Spleen (tissue), 7 donors: ENCODE measurements at regions not wholly inside any gene's neighbourhood (a gene's known extent, or its start where the extent isn't known, plus 50 kb on each side); places are given as distances from the start of the nearest gene placed in this dataset.

Experiments
- POLR2A ChIP-seq, 3 donors: fragments of 450-650 bp; IDR thresholded peaks; one replicate each; pipeline ENCODE4 v1.5.1; 2017; ENCODE audit warnings: antibody characterized with exemption in 3 of 3, mild to moderate bottlenecking in 1 of 3
- TF ChIP-seq, protein P1 (sequence below), 11 experiments: fragments of 200-600 bp in 7 of 11; fragments of 450-650 bp in 4 of 11; sonication (generic) in 4 of 11; IDR thresholded peaks in 8 of 11; conservative IDR thresholded peaks in 3 of 11; 1 replicate in 7 of 11; 2 replicates in 4 of 11; pipeline versions ENCODE4 v1.4.0 to v1.8.0; 2016 to 2021; ENCODE audit warnings: antibody characterized with exemption in 11 of 11, inconsistent platforms in 4 of 11, mild to moderate bottlenecking in 1 of 11
- donor health status: DM: no; HTN: no; CAD: no; lungs with moderate emphysema.
- donor health status: DM: no; HTN: no; CAD: no.
- donor health status: DM: no; HTN: no; CAD: no.

DNA sequence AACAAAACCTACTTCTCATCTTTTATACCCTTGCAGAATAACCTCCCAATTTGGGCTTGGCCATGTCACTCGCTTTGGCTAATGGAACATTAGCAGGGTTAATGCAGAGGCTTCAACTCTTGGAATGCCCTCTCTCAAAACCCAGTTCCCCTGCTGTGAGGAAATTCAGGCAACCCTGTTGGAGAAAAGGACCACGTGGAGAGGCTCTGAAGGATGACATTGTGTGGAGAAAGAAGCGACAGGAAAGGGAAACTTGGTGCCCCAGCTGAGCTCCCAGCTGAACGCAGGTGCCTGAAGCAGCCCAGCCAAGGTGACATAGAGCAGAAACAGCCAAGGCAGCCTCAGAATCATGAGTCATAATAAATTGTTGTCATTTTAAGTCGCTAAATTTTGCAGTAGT, 214.2 kb upstream of the GHITM start:
- TF ChIP-seq, protein P1, sequence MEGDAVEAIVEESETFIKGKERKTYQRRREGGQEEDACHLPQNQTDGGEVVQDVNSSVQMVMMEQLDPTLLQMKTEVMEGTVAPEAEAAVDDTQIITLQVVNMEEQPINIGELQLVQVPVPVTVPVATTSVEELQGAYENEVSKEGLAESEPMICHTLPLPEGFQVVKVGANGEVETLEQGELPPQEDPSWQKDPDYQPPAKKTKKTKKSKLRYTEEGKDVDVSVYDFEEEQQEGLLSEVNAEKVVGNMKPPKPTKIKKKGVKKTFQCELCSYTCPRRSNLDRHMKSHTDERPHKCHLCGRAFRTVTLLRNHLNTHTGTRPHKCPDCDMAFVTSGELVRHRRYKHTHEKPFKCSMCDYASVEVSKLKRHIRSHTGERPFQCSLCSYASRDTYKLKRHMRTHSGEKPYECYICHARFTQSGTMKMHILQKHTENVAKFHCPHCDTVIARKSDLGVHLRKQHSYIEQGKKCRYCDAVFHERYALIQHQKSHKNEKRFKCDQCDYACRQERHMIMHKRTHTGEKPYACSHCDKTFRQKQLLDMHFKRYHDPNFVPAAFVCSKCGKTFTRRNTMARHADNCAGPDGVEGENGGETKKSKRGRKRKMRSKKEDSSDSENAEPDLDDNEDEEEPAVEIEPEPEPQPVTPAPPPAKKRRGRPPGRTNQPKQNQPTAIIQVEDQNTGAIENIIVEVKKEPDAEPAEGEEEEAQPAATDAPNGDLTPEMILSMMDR (IDR thresholded peaks at IDR 0.05 in 8 of 11, conservative IDR thresholded peaks at IDR 0.05 in 3 of 11): no peak
- no peak for TF ChIP-seq POLR2A (IDR thresholded peaks at IDR 0.05)
